HG03460 (cell line): ENCODE measurements at regions not wholly inside any gene's neighbourhood (a gene's known extent, or its start where the extent isn't known, plus 50 kb on each side); places are given as distances from the start of the nearest gene placed in this dataset.
"Not testable (repeated sequence)": the region's sequence is repeated elsewhere in the genome, so short reads cannot be mapped to it uniquely, and the experiment has no call there.

ENCODE experiments used
- ATAC-seq: cut with Tn5 transposase; IDR thresholded peaks from one replicate; pipeline ENCODE4 v1.9.1; 2021; ENCODE audit not compliant: unreplicated experiment

DNA sequence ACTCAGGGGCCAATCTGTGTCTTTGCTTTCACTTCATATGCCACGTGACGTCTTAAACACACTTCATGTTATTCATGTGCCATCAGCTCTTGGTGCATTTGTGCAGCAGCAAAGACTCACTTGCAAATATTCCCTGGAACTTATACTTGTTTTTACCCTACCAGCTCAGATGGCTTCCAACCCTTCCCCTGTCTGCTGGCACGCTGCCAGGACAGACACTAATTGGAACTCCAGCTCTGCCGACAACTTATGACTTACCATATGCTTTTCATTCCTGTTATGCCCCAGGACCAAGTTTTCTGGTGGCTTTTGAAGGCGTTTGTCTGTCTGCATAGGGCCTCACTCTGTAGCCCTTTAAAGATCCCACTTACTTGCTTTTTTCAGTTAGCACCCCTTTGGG, 261.7 kb upstream of the GNPDA2 start:
- no peak for ATAC-seq

DNA sequence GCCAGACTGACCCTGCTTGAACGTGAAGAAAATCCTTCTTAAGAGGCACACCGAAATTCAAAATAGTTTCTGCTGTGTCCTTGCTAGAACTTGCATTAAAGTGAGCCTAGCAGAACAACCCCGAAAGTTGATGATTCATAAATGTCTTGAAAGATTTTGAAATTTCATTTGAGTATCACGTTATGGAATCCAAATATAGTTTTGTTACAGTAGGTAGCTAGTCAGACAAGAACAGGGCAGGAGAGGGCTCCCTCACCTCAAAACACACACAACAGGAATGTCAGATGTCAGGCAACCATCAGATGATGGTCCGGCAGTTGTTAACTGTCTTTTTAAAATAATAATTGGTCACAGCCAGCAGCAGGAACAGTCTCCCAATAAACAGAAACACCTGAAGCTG, 259.6 kb upstream of the GNPDA2 start:
- no peak for ATAC-seq

DNA sequence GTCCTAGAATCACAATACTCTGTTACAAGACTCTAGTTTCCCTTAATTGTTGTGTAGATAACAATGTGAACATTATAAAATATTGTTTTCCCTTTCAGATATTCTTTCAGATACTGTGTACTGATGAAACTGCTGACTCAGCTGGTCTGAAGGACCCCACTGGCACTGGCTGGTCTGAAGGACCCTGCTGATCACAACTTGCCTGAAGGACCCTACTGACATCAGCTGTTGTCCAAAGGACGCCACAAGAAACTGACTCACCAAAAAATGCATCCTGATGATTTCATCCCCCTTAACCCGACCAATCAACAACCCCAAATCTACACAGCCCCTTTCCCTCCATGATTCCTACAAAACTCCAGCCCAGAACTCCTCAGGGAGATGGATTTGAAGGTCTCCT, 258.8 kb upstream of the GNPDA2 start:
- ATAC-seq = no peak

DNA sequence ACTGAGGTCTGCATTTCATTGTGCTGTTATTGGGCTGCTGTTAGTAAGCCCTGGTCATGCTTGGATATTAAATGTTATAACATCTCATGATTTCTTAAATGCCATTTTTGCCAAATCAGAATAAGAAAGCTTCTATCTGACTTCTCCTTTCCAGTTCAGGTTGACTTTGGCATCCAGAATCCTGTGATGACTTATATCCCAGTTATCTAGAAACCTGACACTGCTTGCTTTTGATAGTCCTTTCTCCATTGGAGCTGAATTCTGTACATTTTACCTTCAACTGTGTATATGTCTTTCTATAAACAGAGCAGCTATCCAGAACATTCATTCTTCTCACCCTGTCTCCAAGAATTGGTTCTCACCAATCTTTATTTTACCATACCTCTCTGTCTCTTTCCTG, 257.7 kb upstream of the GNPDA2 start:
- no peak for ATAC-seq

DNA sequence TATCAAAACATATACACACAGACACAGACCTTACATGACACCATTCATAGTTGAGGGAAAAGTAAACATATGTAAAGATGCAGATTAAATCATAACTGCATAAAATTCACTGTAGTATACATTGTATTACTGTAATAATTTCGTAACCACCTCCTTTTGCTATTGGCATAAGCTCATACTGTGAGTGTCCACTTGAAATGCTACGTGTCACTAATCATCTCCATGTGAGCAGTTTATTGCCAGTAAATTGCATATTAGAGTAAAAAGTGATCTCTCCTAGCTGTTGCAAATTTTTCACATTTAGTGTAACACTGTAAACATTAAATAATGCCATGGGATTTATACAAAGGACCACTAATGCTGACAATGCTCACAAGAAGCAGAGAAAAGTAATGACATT, 256.7 kb upstream of the GNPDA2 start:
- ATAC-seq = no peak

DNA sequence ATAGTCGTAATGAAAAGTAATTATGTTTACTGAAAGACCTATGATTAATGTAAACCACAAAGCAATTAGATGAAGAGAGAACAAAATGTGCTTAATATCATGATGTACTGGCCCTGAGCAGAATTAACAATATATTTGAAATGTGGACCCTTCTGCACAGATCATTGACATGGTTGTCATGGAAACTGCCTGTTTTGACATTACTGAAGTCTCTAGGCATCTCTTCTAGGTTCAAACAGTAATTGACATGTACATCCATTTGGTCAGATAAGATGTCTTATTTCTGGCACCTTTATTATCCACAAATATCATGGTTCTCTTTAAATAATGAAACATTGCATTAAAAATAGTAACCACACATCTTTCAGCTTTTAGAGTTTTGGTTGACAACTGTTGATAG, 251.7 kb upstream of the GNPDA2 start:
- ATAC-seq = no peak

DNA sequence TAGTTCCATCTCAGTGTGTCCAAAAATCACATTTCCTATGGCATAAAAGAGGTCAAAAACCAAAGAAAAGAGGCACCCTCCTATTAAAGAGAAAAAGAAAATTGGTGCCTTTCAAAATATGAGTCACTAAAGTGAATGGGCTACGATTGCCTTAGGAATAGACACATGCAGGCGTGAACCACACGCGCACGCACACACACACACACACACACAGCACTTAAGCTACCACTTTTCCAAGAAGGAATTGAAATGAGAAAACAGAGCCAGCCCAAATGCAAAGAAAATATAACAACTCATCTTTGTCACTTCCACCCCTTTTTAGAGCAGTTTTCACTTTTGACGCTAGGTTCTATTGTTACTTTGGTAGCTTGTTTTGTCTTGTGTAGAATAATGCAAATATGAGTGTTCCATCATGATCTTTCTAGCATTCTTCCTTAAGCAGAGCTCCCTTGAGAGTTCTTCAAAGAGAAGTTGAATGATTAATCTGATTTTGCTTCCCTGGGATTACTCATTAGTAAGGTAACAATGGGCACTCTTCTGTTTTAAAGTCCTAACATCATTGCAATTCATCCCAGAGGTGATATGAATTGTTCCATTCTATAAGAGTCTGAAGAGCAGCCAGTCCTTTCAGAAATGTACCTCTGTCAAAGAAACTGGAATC, 239.2 kb upstream of the GNPDA2 start:
- no peak for ATAC-seq

DNA sequence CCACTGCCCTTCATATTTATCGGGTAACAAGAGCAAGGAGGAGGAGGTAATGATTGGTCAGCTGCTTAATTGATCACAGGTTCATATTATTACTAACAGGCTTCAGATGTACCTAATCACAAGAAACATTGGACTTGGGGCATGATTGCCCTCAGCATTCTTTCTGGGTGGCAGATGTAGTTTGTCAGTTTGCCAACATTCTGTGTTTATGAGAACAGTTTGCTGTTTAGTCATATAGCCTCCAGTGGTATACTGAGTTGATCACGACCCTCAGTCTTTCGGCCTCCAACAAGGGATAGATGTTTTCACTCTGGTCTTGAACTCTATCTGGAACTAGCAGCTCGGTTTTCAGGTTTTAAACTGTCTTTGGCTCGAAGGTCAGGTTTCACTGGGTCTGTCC, 237.7 kb upstream of the GNPDA2 start:
- not testable (repeated sequence) for ATAC-seq

DNA sequence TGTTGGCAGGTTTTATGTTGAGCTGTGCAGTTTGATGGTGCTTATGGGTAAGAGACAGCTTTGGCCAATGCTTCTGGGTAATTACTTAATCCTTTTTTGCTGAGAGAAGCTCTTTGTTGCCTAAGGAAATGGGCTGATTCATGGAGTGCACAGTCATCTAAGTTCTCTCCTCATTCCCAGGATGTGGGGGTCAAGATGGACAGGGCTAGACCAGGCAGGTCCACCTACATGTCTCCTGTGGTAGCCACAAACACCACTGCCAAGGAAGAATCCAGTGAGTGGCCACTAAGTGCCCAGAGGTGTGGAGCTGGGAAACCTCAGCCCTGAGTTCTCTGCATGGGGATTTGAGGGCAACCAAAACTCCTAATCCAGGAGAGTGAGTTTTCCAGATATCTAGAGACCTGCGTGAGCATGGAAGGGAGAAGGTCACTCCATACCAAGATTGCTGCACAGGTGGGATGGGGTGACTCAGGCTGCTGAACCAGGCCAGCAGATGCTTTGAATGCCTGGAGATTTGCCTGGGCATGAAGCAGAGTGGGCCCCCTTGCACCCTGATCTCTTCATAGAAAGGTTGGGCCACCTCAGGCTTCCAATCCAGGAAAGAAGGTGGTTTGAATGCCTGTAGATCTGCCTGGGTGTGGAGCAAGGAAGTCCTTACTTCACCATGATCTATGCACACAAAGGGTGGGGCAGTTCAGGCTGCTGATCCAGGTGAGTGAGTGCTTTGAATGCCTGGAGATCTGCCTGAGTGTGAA, 234.8 kb upstream of the GNPDA2 start:
- ATAC-seq = no peak

DNA sequence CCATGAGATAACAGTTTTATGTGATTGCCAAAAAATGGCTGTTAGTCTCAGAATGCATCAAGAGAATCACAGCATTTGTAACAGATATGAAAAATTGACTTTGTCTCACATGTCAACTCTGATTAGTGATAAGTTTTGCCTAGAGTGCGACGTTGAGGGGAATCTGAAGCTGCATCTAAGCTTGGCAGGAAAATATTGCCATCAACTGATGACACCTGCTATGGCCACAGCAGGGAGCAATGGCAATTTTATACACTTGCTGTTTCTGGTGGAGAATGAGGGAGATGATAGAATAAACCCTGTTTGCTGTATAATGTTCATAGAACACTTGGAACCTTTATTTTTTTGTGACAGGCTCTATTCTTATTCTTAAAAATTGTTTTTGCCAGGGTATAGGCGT, 205.4 kb upstream of the GNPDA2 start:
- no peak for ATAC-seq

DNA sequence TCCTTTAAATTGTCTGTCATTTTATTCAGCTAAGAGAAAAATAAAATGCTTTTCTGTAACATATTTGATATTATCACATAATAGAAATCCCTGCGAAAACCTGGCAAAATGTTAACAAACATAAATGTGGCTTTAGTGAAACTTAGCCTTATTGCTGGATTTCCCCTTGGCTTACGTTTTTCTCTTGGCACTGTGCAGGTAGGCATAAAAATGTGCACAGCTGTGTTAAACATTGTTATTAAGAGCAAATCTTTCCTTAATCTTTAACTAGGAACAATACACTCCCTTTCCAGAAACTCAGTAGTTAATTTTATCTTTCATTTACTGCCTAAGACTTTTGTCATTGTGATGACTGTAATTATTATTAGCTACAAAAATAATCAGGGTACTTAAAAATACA, 202.4 kb upstream of the GNPDA2 start:
- no peak for ATAC-seq

DNA sequence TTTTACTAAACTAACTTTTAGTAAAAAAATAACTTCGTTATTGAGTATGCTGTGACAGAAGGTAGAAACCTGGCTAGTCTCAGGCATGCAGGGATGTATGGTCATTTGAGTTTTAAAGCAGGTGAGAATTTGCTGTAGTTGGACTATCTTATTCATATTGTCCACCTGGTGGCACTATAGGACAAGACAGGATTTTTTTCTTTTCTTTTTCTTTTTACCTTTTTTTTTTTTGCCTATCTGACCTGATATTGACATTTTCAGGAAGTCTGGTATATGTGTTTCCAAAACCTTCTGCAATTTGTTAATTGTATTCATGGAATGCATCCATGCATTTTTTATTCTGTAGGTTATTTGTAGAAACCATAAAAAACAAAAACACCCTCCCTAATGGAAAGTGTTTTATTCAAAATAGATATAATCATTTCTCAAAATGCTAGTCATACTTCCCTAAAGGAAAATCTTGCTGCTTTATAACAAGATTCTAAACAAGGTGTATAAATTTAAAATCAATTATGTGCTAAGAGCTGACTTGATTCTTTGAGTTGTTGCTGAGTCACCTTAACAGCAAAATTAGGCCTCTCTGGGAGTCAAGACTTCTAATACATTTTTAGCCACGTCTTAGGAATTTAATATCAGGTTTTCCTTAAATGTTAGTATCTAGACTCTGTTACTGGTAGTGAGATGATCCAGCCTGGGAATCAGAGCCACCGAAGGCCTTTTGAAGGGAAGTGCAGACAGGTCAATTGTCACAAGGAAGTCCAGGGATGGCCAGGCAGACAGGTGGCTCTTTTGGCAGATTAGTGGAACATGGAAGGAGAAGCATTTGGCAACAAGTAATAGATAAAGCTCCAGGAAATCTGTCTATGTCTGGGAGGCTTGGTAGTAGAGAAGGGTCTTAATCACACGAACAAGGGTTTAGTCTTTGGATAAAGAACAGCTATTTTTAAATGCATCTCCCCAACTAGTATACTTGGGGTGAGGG, 201.3 kb upstream of the GNPDA2 start:
- no peak for ATAC-seq

DNA sequence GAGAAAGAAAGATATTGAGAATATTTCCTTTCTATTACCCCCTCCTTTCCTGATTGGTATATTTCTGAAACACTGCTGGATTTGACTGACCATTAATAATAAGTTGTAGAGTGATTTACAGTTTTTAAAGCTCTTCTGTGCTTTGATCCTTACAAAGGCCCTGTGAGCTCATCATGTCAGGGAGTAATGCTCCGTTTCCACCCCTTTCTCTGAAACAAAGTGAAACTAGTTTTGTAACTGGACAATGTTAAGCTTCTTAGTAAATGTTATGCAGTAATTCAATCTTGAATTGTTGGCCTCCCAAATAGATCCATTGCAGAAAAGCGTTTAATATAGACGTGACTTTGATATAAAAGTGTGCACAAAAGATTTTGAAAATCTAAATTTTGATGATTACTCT, 190.1 kb upstream of the GNPDA2 start:
- no peak for ATAC-seq

DNA sequence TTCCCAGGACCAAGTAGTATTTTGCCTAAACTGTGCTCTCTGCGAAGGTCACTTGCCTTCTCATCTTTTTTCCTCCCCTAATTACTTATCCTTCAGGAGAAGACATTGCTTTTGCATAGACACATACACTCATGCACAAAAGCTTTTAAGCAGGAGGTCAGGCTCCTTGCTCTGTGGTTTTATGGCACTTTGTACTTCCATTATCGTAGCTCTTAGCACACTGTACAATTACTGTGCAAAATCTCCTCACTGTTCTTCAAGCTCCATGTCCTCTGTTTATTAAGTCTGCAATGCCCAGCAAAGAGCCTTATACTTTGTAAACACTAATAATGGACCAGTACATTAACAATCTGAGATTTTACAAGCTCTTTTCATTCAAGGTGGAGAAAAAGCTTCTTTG, 188.4 kb upstream of the GNPDA2 start:
- ATAC-seq = no peak

DNA sequence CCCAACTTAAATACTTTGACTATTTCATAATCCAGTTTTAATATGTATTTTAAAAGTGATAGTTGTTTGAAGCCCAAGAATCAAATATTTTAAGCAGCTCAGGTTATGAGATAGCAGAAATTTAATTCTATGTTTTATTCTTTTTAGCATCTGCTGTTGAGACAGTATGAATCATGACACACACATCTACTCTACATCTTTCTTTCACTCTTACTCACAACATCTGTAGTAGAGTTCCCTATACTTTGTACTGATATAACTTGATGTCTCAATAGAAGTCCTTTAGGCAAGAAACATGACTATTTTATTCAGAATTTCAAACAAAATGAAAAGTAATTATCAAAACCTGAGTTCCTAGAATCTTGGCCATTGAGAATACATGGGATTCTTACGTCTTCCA, 187.9 kb upstream of the GNPDA2 start:
- ATAC-seq = no peak

DNA sequence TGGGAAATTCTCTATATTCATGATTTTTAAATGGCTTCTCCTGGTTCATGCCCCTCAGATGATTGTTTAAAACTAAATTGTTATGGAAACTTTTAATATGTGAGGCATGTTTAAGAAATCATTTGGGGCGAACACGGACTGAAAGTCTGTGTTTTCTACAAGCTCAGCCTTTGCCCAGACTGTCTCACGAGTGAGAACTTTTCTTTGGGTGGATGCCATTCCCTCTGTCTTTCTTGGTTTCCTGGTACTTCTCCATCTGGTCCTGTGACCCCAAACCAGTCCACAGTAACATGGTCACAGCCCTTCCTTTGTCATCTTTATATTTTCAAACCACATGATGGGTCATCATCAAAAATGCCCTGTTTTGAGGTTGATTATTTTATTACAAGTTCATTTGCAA, 186.6 kb upstream of the GNPDA2 start:
- no peak for ATAC-seq

DNA sequence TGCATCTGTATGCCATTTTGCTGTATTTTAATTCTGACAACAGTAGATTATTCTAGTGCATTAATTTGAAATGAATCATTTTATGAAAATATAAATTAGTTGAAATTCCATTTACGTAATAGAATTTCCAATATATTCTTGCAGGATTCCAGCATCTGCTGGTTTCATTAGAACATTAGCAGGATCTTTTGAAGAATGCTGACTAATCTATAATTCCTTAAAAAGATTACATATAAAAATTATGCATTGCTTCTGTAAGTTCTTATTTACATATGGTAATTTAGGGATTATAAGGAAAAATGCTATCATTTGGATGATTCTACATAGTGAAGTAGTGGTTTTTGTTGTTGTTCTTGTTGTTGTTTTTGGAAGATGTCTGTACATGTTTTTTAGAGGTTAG, 182.2 kb upstream of the GNPDA2 start:
- no peak for ATAC-seq

DNA sequence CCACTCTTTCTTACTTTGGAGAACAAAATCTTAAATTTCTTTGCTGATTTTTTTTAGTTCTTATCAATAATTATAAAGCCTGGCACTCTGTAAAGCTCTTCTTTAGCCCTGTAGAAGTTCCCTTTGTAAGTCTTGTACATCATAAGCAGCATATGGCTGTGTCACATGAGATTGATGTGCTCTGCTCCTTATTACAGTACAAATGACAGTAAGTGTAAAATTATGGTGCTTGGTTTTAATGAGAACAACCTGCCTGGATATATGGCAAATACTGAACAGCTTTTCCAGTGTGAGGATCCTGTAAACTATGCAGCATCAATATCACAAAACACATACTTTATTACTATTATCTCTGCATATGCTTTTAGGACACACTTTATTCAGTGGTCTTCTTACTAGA, 145.9 kb upstream of the GNPDA2 start:
- no peak for ATAC-seq

DNA sequence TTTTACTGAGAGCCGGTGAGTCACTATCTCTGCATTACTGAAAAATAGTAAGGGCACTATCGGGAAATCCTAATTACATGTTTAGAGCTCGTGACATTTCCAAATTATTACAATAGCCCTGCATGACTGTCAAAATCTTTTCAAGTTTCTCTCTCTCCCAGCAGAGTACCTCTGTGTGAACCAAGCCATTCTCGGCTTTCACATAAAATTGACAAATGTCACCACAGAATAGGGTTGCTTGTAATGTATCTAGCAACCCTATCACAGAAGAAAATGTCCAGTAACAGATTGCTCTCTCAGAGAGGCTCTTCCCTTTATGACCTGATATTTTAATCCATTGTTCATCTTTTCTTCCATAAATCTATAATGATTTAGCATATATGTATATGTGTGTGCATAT, 144.8 kb upstream of the GNPDA2 start:
- ATAC-seq = no peak

DNA sequence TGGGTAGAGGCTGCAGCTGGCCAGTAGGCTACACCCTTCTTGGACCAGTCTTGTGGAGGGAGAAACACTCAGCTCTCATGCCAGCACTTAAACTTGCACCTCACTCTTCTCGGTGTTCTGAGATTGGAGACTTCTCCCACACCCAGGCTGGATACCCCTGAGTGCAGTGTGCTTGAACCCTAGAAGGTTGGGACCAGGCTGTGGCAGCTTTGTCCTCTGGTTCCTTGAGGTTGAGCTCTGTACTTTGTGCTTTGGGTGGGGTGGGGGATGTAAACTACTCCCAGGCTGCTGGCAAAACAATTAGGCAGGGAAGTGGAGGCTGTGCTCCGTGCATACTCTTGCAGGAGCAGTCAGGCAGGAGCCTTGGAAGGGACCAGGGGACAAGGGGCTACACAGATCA, 143.6 kb upstream of the GNPDA2 start:
- no peak for ATAC-seq

DNA sequence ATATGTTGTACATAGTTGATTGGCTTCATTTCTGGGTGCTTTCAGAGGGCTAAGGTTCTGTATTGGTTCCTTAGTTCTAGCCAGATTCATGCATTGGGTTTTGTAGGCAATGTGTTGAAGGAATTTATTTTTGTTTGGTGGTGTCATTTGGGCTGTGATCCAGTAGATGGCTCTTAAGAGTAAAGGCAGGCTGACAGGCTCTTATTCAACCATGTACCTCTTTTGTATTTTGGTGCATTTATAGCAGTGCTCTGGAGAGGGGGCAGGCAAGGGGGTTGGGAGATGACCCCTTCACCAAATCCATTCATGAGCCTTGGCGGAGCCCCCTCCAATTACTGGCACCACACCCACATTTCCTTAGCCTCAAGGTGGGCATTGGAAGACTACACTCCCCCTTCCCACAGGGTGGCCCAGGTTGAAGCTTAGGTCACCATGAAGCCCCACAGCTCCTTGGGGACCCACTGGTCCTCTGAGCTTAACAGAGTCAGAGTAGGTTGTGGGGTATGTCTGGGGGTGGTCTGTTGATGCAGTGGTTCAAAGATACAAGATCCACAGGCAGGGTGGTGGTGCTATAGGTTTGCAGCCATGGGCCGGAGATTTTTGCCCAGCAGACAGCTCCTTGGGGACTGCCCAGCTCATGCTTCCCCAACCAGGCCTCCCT, 143.0 kb upstream of the GNPDA2 start:
- no peak for ATAC-seq
